ENCODE measurements at regions not wholly inside any gene's neighbourhood (a gene's known extent, or its start where the extent isn't known, plus 50 kb on each side); places are given as distances from the start of the nearest gene placed in this dataset.

- no peaks in the 10 kb centered on the region for H4K20me1 ChIP-seq (ENCODE audit: control insufficient read depth, insufficient read depth)
- POLR2A ChIA-PET = no interaction called here
- SMC1A ChIA-PET (ENCODE audit: uncharacterized antibody, unreplicated experiment) = interaction anchor here (1.2 kb wide), 1 partner anchor 30 kb away, joined by 3 read pairs; no protein-coding TSS in a partner anchor
- intact Hi-C loops (cut with micrococcal nuclease; ENCODE audit: unreplicated experiment) = loop anchor here (1.0 to 10.0 kb wide), 4 partner anchors 149 to 1339 kb away; no protein-coding TSS in a partner anchor
- no peaks in the 10 kb centered on the region for H3K36me3 ChIP-seq (ENCODE audit: control insufficient read depth in 2 of 2, insufficient read depth in 2 of 2, low read length in 1 of 2)
- no peak overlapping the region for H3K4me3 ChIP-seq
- H2AFZ ChIP-seq (ENCODE audit: control insufficient read depth, low read depth, low read length) = no peak overlapping the region
- no peaks in the 10 kb centered on the region for H3K27me3 ChIP-seq (replicated peaks in 1 of 2; ENCODE audit: control insufficient read depth in 2 of 2, insufficient read depth in 2 of 2, low read length in 1 of 2)
- in situ Hi-C loops (cut with MboI) = loop anchor here (10.0 kb wide), 1 partner anchor 1341 kb away; no protein-coding TSS in a partner anchor
- H3K4me1 ChIP-seq (ENCODE audit: control insufficient read depth, insufficient read depth, low read length) = no peaks in the 10 kb centered on the region
- H3K9me3 ChIP-seq (replicated peaks; ENCODE audit: control insufficient read depth, insufficient read depth, low read length) = no peaks in the 10 kb centered on the region
- H3K9ac ChIP-seq (ENCODE audit: control insufficient read depth, insufficient read depth, low read length) = no peak overlapping the region
- H3K79me2 ChIP-seq (ENCODE audit: control insufficient read depth, insufficient read depth, low read length) = no peaks in the 10 kb centered on the region
- CTCF ChIA-PET = interaction anchor here (0.7 to 3.6 kb wide), 7 partner anchors 16 to 202 kb away, joined by 3 to 18 read pairs (median 7); no protein-coding TSS in a partner anchor
- BruUV-seq (replicated peaks) = no TSS peak
- no peak overlapping the region for H3K4me2 ChIP-seq (ENCODE audit: control insufficient read depth, insufficient read depth)
- peak; percentile 94 for ATAC-seq
- no peak overlapping the region for H3K27ac ChIP-seq (ENCODE audit: control insufficient read depth, insufficient read depth)
- no peak for FAIRE-seq
- RAD21 ChIA-PET (ENCODE audit: unreplicated experiment) = interaction anchor here (0.7 to 1.3 kb wide), 4 partner anchors 32 to 148 kb away, joined by 3 to 4 read pairs (median 3); no protein-coding TSS in a partner anchor
- DNase-seq (ENCODE audit: low read depth, low spot score) = no peak
- WGBS (ENCODE audit: insufficient coverage, insufficient replicate concordance, low lambda C conversion rate, missing lambda C conversion rate) = 16% methylated on average over 24 of the region's 29 CpGs
- TF ChIP-seq BCL3 (IDR thresholded peaks at IDR 0.05; ENCODE audit: borderline replicate concordance, insufficient read depth, low read depth, low read length, poor library complexity, severe bottlenecking) (no peak), USF2 (IDR thresholded peaks at IDR 0.05; ENCODE audit: borderline replicate concordance, low read depth, low read length) (no peak), BRCA1 (IDR thresholded peaks at IDR 0.05; ENCODE audit: low read depth, low read length) (no peak), IRF3 (IDR thresholded peaks at IDR 0.05) (no peak), HCFC1 (IDR thresholded peaks at IDR 0.05; ENCODE audit: low read length) (no peak), E4F1 (IDR thresholded peaks at IDR 0.05; ENCODE audit: borderline replicate concordance, partially characterized antibody) (no peak), PML (IDR thresholded peaks at IDR 0.05; ENCODE audit: low read length) (no peak), E2F8 (IDR thresholded peaks at IDR 0.05; ENCODE audit: low read depth, partially characterized antibody) (no peak), CHD4 (IDR thresholded peaks at IDR 0.05) (no peak), SUPT20H (IDR thresholded peaks at IDR 0.05; ENCODE audit: borderline replicate concordance, control insufficient read depth, low read depth, low read length) (no peak), LARP7 (IDR thresholded peaks at IDR 0.05) (0 out of 2 replicates have a peak, but pooled peaks have one; percentile 31), POLR2AphosphoS5 (IDR thresholded peaks at IDR 0.05; ENCODE audit: low read length) (no peak), FOXK2 (IDR thresholded peaks at IDR 0.05) (no peak), STAT3 (IDR thresholded peaks at IDR 0.05; ENCODE audit: low read depth, low read length) (no peak), RCOR1 (conservative IDR thresholded peaks at IDR 0.05; ENCODE audit: low read depth, low read length) (no peak), ZNF384 (IDR thresholded peaks at IDR 0.05; ENCODE audit: borderline replicate concordance, low read depth, low read length) (no peak)
These were observed 468.3 kb downstream of the AACS start for GRCh38 chr12:125533434-125534029.
